ENCODE measurements at regions not wholly inside any gene's neighbourhood (a gene's known extent, or its start where the extent isn't known, plus 50 kb on each side); places are given as distances from the start of the nearest gene placed in this dataset.

- DNase-seq (no peak), ATAC-seq (no peak)
- intact Hi-C loops (cut with DNase I) = loop anchor here in 1 of 4 donors (10.0 kb wide), 1 partner anchor 163 kb away; no protein-coding TSS in a partner anchor
- Histone ChIP-seq H3K27me3 (ENCODE audit: control insufficient read depth, insufficient read depth) (no peaks in the 10 kb centered on the region), H3K4me3 (ENCODE audit: low read length) (no peak overlapping the region), H3K9me3 (ENCODE audit: control insufficient read depth, low read length) (no peaks in the 10 kb centered on the region), H3K27ac (ENCODE audit: low read length) (no peak overlapping the region), H3K4me1 (ENCODE audit: control insufficient read depth, insufficient read depth, low read length) (peaks cover 2% of the 10 kb centered on the region)
- WGBS = 78% methylated on average over 4 of the region's 4 CpGs
Measured at GRCh38 chr3:107428051-107428858, 51.0 kb downstream of the CCDC54 start.

- no peaks in the 10 kb centered on the region for H3K27me3 ChIP-seq (ENCODE audit: control insufficient read depth, insufficient read depth)
- WGBS = 5% methylated on average over 37 of the region's 37 CpGs
- DNase-seq (peak; percentile 79 to 90 (median 86)), ATAC-seq (peak; percentile 89 to 91)
- H3K4me3 ChIP-seq (ENCODE audit: low read length) = peak overlapping the region; percentile 61
- peaks cover 2% of the 10 kb centered on the region for H3K4me1 ChIP-seq (ENCODE audit: control insufficient read depth, insufficient read depth, low read length)
- H3K27ac ChIP-seq (ENCODE audit: low read length) = peak overlapping the region; percentile 85
- intact Hi-C loops (cut with DNase I) = loop anchor here in 3 of 4 donors (5.0 to 10.0 kb wide), 2 partner anchors 93 to 165 kb away; partner anchors contain the start of gene BBX (in 3 of the 3)
- no peaks in the 10 kb centered on the region for H3K9me3 ChIP-seq (ENCODE audit: control insufficient read depth, low read length)
Measured at GRCh38 chr3:107429320-107430181, 52.3 kb downstream of the CCDC54 start.

GRCh38 chr3:107430214-107430995 lies 53.2 kb downstream of the CCDC54 start:
- Histone ChIP-seq H3K4me3 (ENCODE audit: low read length) (peak overlapping the region; percentile 61), H3K4me1 (ENCODE audit: control insufficient read depth, insufficient read depth, low read length) (peaks cover 2% of the 10 kb centered on the region), H3K27ac (ENCODE audit: low read length) (peak overlapping the region; percentile 86), H3K27me3 (ENCODE audit: control insufficient read depth, insufficient read depth) (no peaks in the 10 kb centered on the region), H3K9me3 (ENCODE audit: control insufficient read depth, low read length) (no peaks in the 10 kb centered on the region)
- DNase-seq = peak in 2 of 3 donors; percentile 45 to 72
- 8% methylated on average over 23 of the region's 23 CpGs for WGBS
- ATAC-seq = no peak
- intact Hi-C loops (cut with DNase I) = loop anchor here in 3 of 4 donors (5.0 kb wide), 1 partner anchor 92 kb away; the partner anchor contains the start of gene BBX (in 3 of the 3)

GRCh38 chr3:107430996-107431245 lies 53.7 kb downstream of the CCDC54 start:
- peak in 1 of 2 donors; percentile 22 for ATAC-seq
- intact Hi-C loops (cut with DNase I) = loop anchor here in 3 of 4 donors (5.0 kb wide), 1 partner anchor 91 kb away; the partner anchor contains the start of gene BBX (in 3 of the 3)
- 1% methylated on average over 16 of the region's 16 CpGs for WGBS

GRCh38 chr3:107431246-107432012 lies 54.2 kb downstream of the CCDC54 start:
- intact Hi-C loops (cut with DNase I) = loop anchor here in 3 of 4 donors (5.0 kb wide), 1 partner anchor 91 kb away; the partner anchor contains the start of gene BBX (in 3 of the 3)
- H3K9me3 ChIP-seq (ENCODE audit: control insufficient read depth, low read length) = no peaks in the 10 kb centered on the region
- DNase-seq (peak; percentile 81 to 88 (median 85)), ATAC-seq (peak; percentile 79 to 83)
- H3K27me3 ChIP-seq (ENCODE audit: control insufficient read depth, insufficient read depth) = no peaks in the 10 kb centered on the region
- peaks cover 2% of the 10 kb centered on the region for H3K4me1 ChIP-seq (ENCODE audit: control insufficient read depth, insufficient read depth, low read length)
- peak overlapping the region; percentile 61 for H3K4me3 ChIP-seq (ENCODE audit: low read length)
- H3K27ac ChIP-seq (ENCODE audit: low read length) = peak overlapping the region; percentile 86
- WGBS = under 1% methylated on average over 82 of the region's 83 CpGs

More at GRCh38 chr3:107430996-107431245, 53.7 kb downstream of the CCDC54 start:
- no peak for DNase-seq
- Histone ChIP-seq H3K4me3 (ENCODE audit: low read length) (peak overlapping the region; percentile 61), H3K27me3 (ENCODE audit: control insufficient read depth, insufficient read depth) (no peaks in the 10 kb centered on the region), H3K4me1 (ENCODE audit: control insufficient read depth, insufficient read depth, low read length) (peaks cover 2% of the 10 kb centered on the region), H3K27ac (ENCODE audit: low read length) (peak overlapping the region; percentile 86), H3K9me3 (ENCODE audit: control insufficient read depth, low read length) (no peaks in the 10 kb centered on the region)

- no peak for ATAC-seq
- Histone ChIP-seq H3K27me3 (ENCODE audit: control insufficient read depth, insufficient read depth) (no peaks in the 10 kb centered on the region), H3K9me3 (ENCODE audit: control insufficient read depth, low read length) (no peaks in the 10 kb centered on the region), H3K4me1 (ENCODE audit: control insufficient read depth, insufficient read depth, low read length) (peaks cover 2% of the 10 kb centered on the region), H3K4me3 (ENCODE audit: low read length) (peak overlapping the region; percentile 61), H3K27ac (ENCODE audit: low read length) (peak overlapping the region; percentile 86)
- intact Hi-C loops (cut with DNase I) = loop anchor here in 3 of 4 donors (5.0 kb wide), 1 partner anchor 90 kb away; the partner anchor contains the start of gene BBX (in 3 of the 3)
- WGBS = 3% methylated on average over 20 of the region's 20 CpGs
- peak in 1 of 3 donors; percentile 51 for DNase-seq
Measured at GRCh38 chr3:107432013-107432515, 54.8 kb downstream of the CCDC54 start.

- H3K4me3 ChIP-seq (ENCODE audit: low read length) = peak overlapping the region; percentile 61
- peaks cover 2% of the 10 kb centered on the region for H3K4me1 ChIP-seq (ENCODE audit: control insufficient read depth, insufficient read depth, low read length)
- WGBS = 71% methylated on average over 8 of the region's 8 CpGs
- ATAC-seq (no peak), DNase-seq (no peak)
- H3K9me3 ChIP-seq (ENCODE audit: control insufficient read depth, low read length) = no peaks in the 10 kb centered on the region
- intact Hi-C loops (cut with DNase I) = loop anchor here in 3 of 4 donors (5.0 kb wide), 1 partner anchor 90 kb away; the partner anchor contains the start of gene BBX (in 3 of the 3)
- no peak overlapping the region for H3K27ac ChIP-seq (ENCODE audit: low read length)
- no peaks in the 10 kb centered on the region for H3K27me3 ChIP-seq (ENCODE audit: control insufficient read depth, insufficient read depth)
Measured at GRCh38 chr3:107432646-107433045, 55.4 kb downstream of the CCDC54 start.

- DNase-seq (no peak), ATAC-seq (no peak)
- Histone ChIP-seq H3K27ac (ENCODE audit: low read length) (no peak overlapping the region), H3K4me1 (ENCODE audit: control insufficient read depth, insufficient read depth, low read length) (no peaks in the 10 kb centered on the region), H3K27me3 (ENCODE audit: control insufficient read depth, insufficient read depth) (no peaks in the 10 kb centered on the region), H3K9me3 (ENCODE audit: control insufficient read depth, low read length) (no peaks in the 10 kb centered on the region), H3K4me3 (ENCODE audit: low read length) (no peak overlapping the region)
- intact Hi-C loops (cut with DNase I) = no loop called here
Measured at GRCh38 chr3:107436029-107436428, 58.8 kb downstream of the CCDC54 start.

GRCh38 chr3:107438671-107439070 lies 61.4 kb downstream of the CCDC54 start:
- ATAC-seq = no peak
- WGBS = 62% methylated on average over 3 of the region's 3 CpGs
- no peaks in the 10 kb centered on the region for H3K27me3 ChIP-seq (ENCODE audit: control insufficient read depth, insufficient read depth)

More at GRCh38 chr3:107438671-107439070, 61.4 kb downstream of the CCDC54 start:
- intact Hi-C loops (cut with DNase I) = no loop called here
- Histone ChIP-seq H3K4me1 (ENCODE audit: control insufficient read depth, insufficient read depth, low read length) (no peaks in the 10 kb centered on the region), H3K9me3 (ENCODE audit: control insufficient read depth, low read length) (no peaks in the 10 kb centered on the region), H3K27ac (ENCODE audit: low read length) (no peak overlapping the region), H3K4me3 (ENCODE audit: low read length) (no peak overlapping the region)
- no peak for DNase-seq

Data from right cardiac atrium (tissue), 5 donors.